NCI-H524 treated with DMSO at 0.1 percent for 48 hours (cell line): ENCODE measurements at regions not wholly inside any gene's neighbourhood (a gene's known extent, or its start where the extent isn't known, plus 50 kb on each side); places are given as distances from the start of the nearest gene placed in this dataset.
"Not testable (repeated sequence)": the region's sequence is repeated elsewhere in the genome, so short reads cannot be mapped to it uniquely, and the experiment has no call there.

Experiments
- DNase-seq: peaks from one replicate; lab custom pipeline; 2025; lab: John Stamatoyannopoulos, UW

GRCh38 chr5:77909237-77909636 is 133.1 kb upstream of the TBCA start:
- no peak for DNase-seq

- no peak for DNase-seq
Observed at GRCh38 chr5:77908787-77909186, 132.6 kb upstream of the TBCA start.

DNA sequence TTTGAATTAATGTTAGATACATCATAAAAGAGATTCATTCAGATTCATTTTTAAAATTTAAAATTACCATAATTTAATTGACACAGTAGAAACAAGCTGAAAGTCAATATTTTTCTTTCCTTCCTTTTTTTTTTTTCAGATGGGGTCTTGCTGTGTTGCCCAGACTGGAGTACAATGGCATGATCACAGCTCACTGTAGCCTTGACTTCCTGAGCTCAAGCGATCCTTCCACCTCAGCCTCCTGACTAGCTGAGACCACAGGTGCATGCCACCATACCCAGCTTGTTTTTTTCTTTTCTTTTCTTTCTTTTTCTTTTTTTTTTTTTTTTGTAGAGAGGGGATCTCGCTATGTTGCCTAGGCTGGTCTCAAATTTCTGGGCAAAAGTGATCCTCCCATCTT is 131.6 kb upstream of the TBCA start:
- no peak for DNase-seq

- DNase-seq = no peak
Observed at GRCh38 chr5:77906806-77907205, 130.7 kb upstream of the TBCA start.

GRCh38 chr5:77904362-77904761 is 128.2 kb upstream of the TBCA start:
- no peak for DNase-seq

- DNase-seq = no peak
Observed at GRCh38 chr5:77900691-77901090, 124.6 kb upstream of the TBCA start.

DNA sequence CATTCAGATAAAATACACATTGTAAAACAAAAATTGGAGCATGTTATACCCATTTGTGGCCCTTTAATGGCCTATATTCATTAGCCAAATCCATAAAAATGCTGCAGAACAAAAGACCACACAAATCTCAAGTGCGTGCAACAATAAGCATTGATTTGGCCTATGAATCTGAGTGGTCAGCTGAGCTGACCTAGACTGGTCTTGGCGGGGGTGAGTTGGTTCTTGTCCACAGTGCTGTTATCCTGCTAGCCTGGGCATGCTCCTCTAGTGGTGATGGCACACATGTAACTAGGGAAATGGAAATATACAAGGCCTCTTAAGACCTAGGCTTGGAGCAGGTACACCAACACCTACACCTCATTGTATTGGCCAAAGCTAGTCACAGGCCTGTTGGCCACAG is 122.2 kb upstream of the TBCA start:
- DNase-seq = no peak

GRCh38 chr5:77896338-77896737 is 120.2 kb upstream of the TBCA start:
- DNase-seq = no peak

GRCh38 chr5:77894103-77894502 is 118.0 kb upstream of the TBCA start:
- not testable (repeated sequence) for DNase-seq

- DNase-seq = no peak
Observed at GRCh38 chr5:77893225-77893860, 117.2 kb upstream of the TBCA start.

DNA sequence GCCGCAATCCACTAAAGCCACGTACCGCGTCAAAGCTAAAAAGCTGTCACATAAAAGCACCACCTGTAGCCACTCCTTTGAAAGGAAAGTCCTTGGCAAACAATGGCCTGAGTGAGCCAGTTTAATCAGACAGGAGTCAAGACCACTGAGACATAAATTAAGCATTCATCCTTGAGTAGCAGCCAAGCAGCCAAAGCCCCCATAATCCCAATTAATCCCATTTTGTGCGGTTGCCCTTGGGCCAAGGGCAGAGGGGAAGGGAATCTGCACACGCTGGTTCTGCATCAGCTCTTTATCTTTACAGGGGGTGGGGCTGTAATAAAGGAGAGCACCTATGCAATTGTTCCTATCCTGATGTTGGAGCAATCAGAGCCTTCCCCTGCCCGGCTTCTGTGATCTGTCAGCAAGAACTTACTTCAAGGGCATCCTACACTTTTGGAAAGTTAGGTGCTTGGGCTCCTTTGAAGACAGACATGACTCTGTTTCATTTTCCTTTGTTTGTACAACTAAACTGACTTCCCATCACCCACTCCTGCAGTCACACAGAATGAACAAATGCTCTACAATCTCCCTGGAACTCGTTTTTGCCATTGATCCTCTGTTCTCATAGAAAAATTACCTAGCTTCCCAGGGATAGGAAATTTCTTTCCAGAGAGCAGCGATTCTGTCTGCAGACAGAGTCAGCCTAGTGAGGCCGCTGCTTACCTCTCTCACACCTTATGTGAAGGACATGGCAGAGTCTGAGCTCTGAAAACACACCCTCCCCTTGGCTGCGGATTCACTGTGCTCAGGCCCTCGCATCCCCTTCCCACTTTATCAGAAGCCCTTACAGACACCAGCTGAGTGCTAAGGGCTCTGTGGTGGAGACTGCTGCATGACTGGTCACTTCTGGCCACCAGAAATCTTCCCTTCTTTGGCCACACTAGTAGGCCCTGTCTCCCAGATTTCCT is 116.2 kb upstream of the TBCA start:
- no peak for DNase-seq

GRCh38 chr5:77885519-77885918 is 109.4 kb upstream of the TBCA start:
- DNase-seq = no peak

GRCh38 chr5:77882670-77883257 is 106.6 kb upstream of the TBCA start:
- DNase-seq = no peak

GRCh38 chr5:77881528-77881927 is 105.4 kb upstream of the TBCA start:
- DNase-seq = no peak

DNA sequence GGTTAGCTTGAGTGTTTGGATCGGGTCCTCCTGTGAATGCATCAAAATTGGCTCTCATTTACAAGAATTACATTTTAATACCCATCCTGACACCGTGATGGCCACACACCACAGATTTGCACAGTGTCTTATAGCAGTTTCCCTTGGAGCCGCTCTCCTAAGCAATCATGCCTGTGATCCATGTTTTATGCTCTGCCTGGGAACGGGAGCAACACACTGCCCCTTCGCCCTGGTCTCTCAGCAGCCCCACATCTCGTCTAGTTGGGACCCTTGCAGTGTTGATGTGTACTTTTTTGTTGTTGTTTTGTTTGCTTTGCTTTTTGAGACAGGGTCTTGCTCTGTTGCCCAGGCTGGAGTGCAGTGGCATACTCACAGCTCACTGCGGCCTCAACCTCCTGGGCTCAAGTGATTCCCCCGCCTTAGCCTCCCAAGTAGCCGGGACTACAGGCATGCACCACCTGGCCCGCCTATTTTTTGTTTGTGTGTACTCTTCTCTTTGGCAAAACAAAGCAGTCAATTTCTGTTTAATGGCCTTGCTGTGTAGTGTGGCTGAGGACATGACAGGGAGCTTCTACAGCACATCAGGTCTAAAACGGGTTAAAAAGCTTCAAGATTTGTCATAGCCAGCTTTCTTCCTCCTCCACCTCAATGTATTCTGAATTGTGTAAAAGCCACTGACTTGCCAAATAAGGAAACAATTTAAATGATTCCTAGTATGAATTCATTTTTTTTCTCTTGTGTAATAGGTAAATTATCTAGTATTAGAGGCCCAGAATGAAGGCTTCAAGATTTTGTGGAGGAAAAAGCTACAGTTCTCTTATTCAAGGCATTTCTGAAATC is 101.6 kb upstream of the TBCA start:
- DNase-seq = no peak

GRCh38 chr5:77876862-77877502 is 100.8 kb upstream of the TBCA start:
- DNase-seq = no peak

GRCh38 chr5:77876316-77876715 is 100.2 kb upstream of the TBCA start:
- DNase-seq = no peak

DNA sequence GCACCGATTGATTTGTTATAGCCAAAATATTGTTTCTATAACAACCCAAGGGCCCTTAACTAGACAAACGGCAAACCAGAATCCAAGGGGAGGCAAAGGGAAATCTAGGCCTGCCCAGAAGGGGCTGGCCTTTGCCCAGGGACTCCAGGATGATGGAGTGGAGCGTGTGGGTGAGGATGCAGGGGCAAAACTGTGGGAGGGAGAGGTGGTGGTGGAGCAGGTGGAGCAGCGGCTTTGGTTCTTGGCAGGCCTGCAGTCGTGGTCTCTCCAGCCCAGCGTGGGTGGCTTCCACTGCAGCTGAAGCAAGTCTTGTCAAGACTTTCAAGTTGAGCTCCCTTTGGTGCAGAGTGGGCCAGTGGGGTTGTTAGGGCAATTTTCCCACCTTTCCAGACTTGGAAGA is 98.6 kb upstream of the TBCA start:
- DNase-seq = no peak

DNA sequence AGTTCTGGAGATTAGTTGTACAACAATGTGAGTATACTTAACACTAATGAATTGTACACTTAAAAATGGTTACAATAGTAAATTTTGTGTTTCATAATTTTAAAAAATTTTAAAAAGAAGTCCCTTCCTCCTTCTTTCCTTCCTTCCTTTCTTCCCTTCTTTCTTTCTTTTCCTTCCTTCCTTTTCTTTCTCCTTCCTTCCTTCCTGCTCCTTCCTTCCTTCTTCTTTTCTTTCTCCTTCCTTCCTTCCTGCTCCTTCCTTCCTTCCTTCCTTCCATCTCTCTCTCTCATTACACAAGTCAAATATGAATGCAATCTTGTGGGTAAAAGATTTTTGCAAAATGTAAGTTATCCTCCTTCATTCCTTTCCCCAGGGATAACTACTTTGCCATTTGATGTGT is 97.1 kb upstream of the TBCA start:
- DNase-seq = no peak

GRCh38 chr5:77871946-77872345 is 95.8 kb upstream of the TBCA start:
- DNase-seq = no peak

- no peak for DNase-seq
Observed at GRCh38 chr5:77871016-77871415, 94.9 kb upstream of the TBCA start.
